ENCODE measurements at regions not wholly inside any gene's neighbourhood (a gene's known extent, or its start where the extent isn't known, plus 50 kb on each side); places are given as distances from the start of the nearest gene placed in this dataset.

GRCh38 chr11:101187748-101188147, 58.1 kb upstream of the PGR start:
- no peak overlapping the region for H3K4me3 ChIP-seq (replicated peaks; ENCODE audit: insufficient read depth, low read length)
- H3K27me3 ChIP-seq (ENCODE audit: insufficient read depth, poor library complexity, severe bottlenecking): no peaks in the 10 kb centered on the region
- DNase-seq (ENCODE audit: low read depth in 1 of 2, low spot score in 1 of 2): no peak
- TF ChIP-seq SPI1 (IDR thresholded peaks at IDR 0.05; ENCODE audit: borderline replicate concordance, low read depth) (no peak), POLR2AphosphoS5 (IDR thresholded peaks at IDR 0.05; ENCODE audit: low read depth) (no peak), GABPA (IDR thresholded peaks at IDR 0.05; ENCODE audit: low read depth) (no peak), CTCF (IDR thresholded peaks at IDR 0.05; ENCODE audit: insufficient read depth, low read length) (no peak), REST (IDR thresholded peaks at IDR 0.05; ENCODE audit: insufficient replicate concordance, low read depth) (no peak)
- H3K27ac ChIP-seq (replicated peaks): no peak overlapping the region

GRCh38 chr11:101185985-101186384, 56.4 kb upstream of the PGR start:
- TF ChIP-seq CTCF (IDR thresholded peaks at IDR 0.05; ENCODE audit: insufficient read depth, low read length) (no peak), REST (IDR thresholded peaks at IDR 0.05; ENCODE audit: insufficient replicate concordance, low read depth) (no peak), GABPA (IDR thresholded peaks at IDR 0.05; ENCODE audit: low read depth) (no peak), SPI1 (IDR thresholded peaks at IDR 0.05; ENCODE audit: borderline replicate concordance, low read depth) (no peak), POLR2AphosphoS5 (IDR thresholded peaks at IDR 0.05; ENCODE audit: low read depth) (no peak)
- no peak for DNase-seq (ENCODE audit: low read depth in 1 of 2, low spot score in 1 of 2)
- H3K27ac ChIP-seq (replicated peaks): no peak overlapping the region

DNA sequence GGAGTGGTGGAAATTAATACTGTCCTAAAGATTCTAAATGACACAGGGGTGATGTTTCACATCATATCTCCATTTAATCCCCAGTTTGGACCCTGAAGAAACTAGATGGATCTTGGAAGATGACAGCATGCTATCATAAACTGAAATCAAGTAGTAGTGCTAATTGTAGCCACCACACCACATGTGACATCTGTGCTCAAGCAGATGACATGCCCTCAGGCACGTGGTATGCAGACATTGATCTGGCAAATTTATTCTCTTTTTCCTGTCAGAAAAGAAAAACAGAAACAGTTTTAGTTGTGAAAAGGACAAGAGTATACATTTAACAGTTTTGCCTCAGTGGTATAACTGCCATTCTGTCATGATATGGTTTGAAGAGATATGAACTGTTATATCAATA, 52.9 kb upstream of the PGR start:
- Histone ChIP-seq H3K4me3 (replicated peaks; ENCODE audit: insufficient read depth, low read length) (no peak overlapping the region), H3K27ac (replicated peaks) (no peak overlapping the region), H3K27me3 (ENCODE audit: insufficient read depth, poor library complexity, severe bottlenecking) (no peaks in the 10 kb centered on the region)
- DNase-seq (ENCODE audit: low read depth in 1 of 2, low spot score in 1 of 2): no peak
- TF ChIP-seq REST (IDR thresholded peaks at IDR 0.05; ENCODE audit: insufficient replicate concordance, low read depth) (no peak), POLR2AphosphoS5 (IDR thresholded peaks at IDR 0.05; ENCODE audit: low read depth) (no peak), GABPA (IDR thresholded peaks at IDR 0.05; ENCODE audit: low read depth) (no peak), CTCF (IDR thresholded peaks at IDR 0.05; ENCODE audit: insufficient read depth, low read length) (no peak), SPI1 (IDR thresholded peaks at IDR 0.05; ENCODE audit: borderline replicate concordance, low read depth) (no peak)

More at GRCh38 chr11:101185985-101186384, 56.4 kb upstream of the PGR start:
- Histone ChIP-seq H3K27me3 (ENCODE audit: insufficient read depth, poor library complexity, severe bottlenecking) (no peaks in the 10 kb centered on the region), H3K4me3 (replicated peaks; ENCODE audit: insufficient read depth, low read length) (no peak overlapping the region)
